ENCODE measurements at regions not wholly inside any gene's neighbourhood (a gene's known extent, or its start where the extent isn't known, plus 50 kb on each side); places are given as distances from the start of the nearest gene placed in this dataset.
A peak's percentile ranks its signal among the peaks of the same experiment; 100 is the strongest.
"Not testable (repeated sequence)": the region's sequence is repeated elsewhere in the genome, so short reads cannot be mapped to it uniquely, and the experiment has no call there.

GRCh38 chr12:107607464-107608392 is 77.9 kb upstream of the PWP1 start:
- Histone ChIP-seq H3K4me3 (no peak overlapping the region), H2AFZ (no peak overlapping the region)

GRCh38 chr12:107608779-107609178 is 76.8 kb upstream of the PWP1 start:
- H3K4me2 ChIP-seq; DNase-seq (ENCODE audit: low spot score); H3K9me2 ChIP-seq (replicated peaks; ENCODE audit: insufficient read depth); H3K4me3 ChIP-seq; H4K20me1 ChIP-seq (ENCODE audit: insufficient read depth, poor library complexity, severe bottlenecking); H3K9me3 ChIP-seq (ENCODE audit: low read depth); H3K27ac ChIP-seq; H3K4me1 ChIP-seq (ENCODE audit: insufficient read depth); H3K27me3 ChIP-seq; H3K36me3 ChIP-seq (replicated peaks; ENCODE audit: insufficient read depth, low read depth); H3K79me2 ChIP-seq; H2AFZ ChIP-seq: not testable (repeated sequence)
- WGBS (ENCODE audit: low lambda C conversion rate, missing lambda C conversion rate): 93% methylated on average over 5 of the region's 5 CpGs

More at GRCh38 chr12:107607464-107608392, 77.9 kb upstream of the PWP1 start:
- TF ChIP-seq EZH2phosphoT487 (IDR thresholded peaks at IDR 0.05; ENCODE audit: low read depth, severe bottlenecking, unreplicated experiment): no peak
- peak; percentile 90 for TF ChIP-seq CTCF (IDR thresholded peaks at IDR 0.05; ENCODE audit: poor library complexity)
- Histone ChIP-seq H3K4me1 (ENCODE audit: insufficient read depth) (no peaks in the 10 kb centered on the region), H3K4me2 (no peak overlapping the region), H3K79me2 (no peaks in the 10 kb centered on the region), H4K20me1 (ENCODE audit: insufficient read depth, poor library complexity, severe bottlenecking) (no peaks in the 10 kb centered on the region), H3K9me3 (ENCODE audit: low read depth) (no peaks in the 10 kb centered on the region), H3K27me3 (no peaks in the 10 kb centered on the region), H3K36me3 (replicated peaks; ENCODE audit: insufficient read depth, low read depth) (no peaks in the 10 kb centered on the region), H3K27ac (no peak overlapping the region), H3K9me2 (replicated peaks; ENCODE audit: insufficient read depth) (no peaks in the 10 kb centered on the region)
- peak; percentile 92 for DNase-seq (ENCODE audit: low spot score)
- 38% methylated on average over 21 of the region's 21 CpGs for WGBS (ENCODE audit: low lambda C conversion rate, missing lambda C conversion rate)

- peak; percentile 82 for TF ChIP-seq CTCF (IDR thresholded peaks at IDR 0.05; ENCODE audit: poor library complexity)
- no peak for TF ChIP-seq EZH2phosphoT487 (IDR thresholded peaks at IDR 0.05; ENCODE audit: low read depth, severe bottlenecking, unreplicated experiment)
- DNase-seq (ENCODE audit: low spot score): peak; percentile 72
- Histone ChIP-seq H3K4me1 (ENCODE audit: insufficient read depth) (no peaks in the 10 kb centered on the region), H3K9me3 (ENCODE audit: low read depth) (no peaks in the 10 kb centered on the region), H3K9me2 (replicated peaks; ENCODE audit: insufficient read depth) (no peaks in the 10 kb centered on the region), H3K79me2 (no peaks in the 10 kb centered on the region), H3K4me3 (no peak overlapping the region), H2AFZ (no peak overlapping the region), H3K27ac (no peak overlapping the region), H3K36me3 (replicated peaks; ENCODE audit: insufficient read depth, low read depth) (no peaks in the 10 kb centered on the region), H3K4me2 (no peak overlapping the region), H4K20me1 (ENCODE audit: insufficient read depth, poor library complexity, severe bottlenecking) (no peaks in the 10 kb centered on the region), H3K27me3 (no peaks in the 10 kb centered on the region)
- WGBS (ENCODE audit: low lambda C conversion rate, missing lambda C conversion rate): 37% methylated on average over 20 of the region's 20 CpGs
These were observed 75.4 kb upstream of the PWP1 start for GRCh38 chr12:107610021-107610859.

- no peaks in the 10 kb centered on the region for H3K9me3 ChIP-seq (ENCODE audit: low read depth)
- no peaks in the 10 kb centered on the region for H3K36me3 ChIP-seq (replicated peaks; ENCODE audit: insufficient read depth, low read depth)
- H3K4me1 ChIP-seq (ENCODE audit: insufficient read depth): no peaks in the 10 kb centered on the region
- H3K9me2 ChIP-seq (replicated peaks; ENCODE audit: insufficient read depth): no peaks in the 10 kb centered on the region
- WGBS (ENCODE audit: low lambda C conversion rate, missing lambda C conversion rate): 48% methylated on average over 19 of the region's 19 CpGs
- no peaks in the 10 kb centered on the region for H3K27me3 ChIP-seq
- TF ChIP-seq EZH2 (IDR thresholded peaks at IDR 0.05; ENCODE audit: borderline replicate concordance) (no peak), CTCF (IDR thresholded peaks at IDR 0.05; ENCODE audit: poor library complexity) (no peak), EZH2phosphoT487 (IDR thresholded peaks at IDR 0.05; ENCODE audit: low read depth, severe bottlenecking, unreplicated experiment) (no peak)
- no peaks in the 10 kb centered on the region for H3K79me2 ChIP-seq
- H3K4me3 ChIP-seq: no peak overlapping the region
- no peaks in the 10 kb centered on the region for H4K20me1 ChIP-seq (ENCODE audit: insufficient read depth, poor library complexity, severe bottlenecking)
- DNase-seq (ENCODE audit: low spot score): no peak
- H3K27ac ChIP-seq: no peak overlapping the region
- H3K4me2 ChIP-seq: no peak overlapping the region
- no peak overlapping the region for H2AFZ ChIP-seq
These were observed 73.1 kb upstream of the PWP1 start for GRCh38 chr12:107612508-107612907.
